GM19035 (cell line): ENCODE measurements at regions not wholly inside any gene's neighbourhood (a gene's known extent, or its start where the extent isn't known, plus 50 kb on each side); places are given as distances from the start of the nearest gene placed in this dataset.
A peak's percentile ranks its signal among the peaks of the same experiment; 100 is the strongest.
"Not testable (repeated sequence)": the region's sequence is repeated elsewhere in the genome, so short reads cannot be mapped to it uniquely, and the experiment has no call there.

Experiments used
- ATAC-seq: cut with Tn5 transposase; IDR thresholded peaks from one replicate; pipeline ENCODE4 v1.9.1; 2021; ENCODE audit not compliant: unreplicated experiment

DNA sequence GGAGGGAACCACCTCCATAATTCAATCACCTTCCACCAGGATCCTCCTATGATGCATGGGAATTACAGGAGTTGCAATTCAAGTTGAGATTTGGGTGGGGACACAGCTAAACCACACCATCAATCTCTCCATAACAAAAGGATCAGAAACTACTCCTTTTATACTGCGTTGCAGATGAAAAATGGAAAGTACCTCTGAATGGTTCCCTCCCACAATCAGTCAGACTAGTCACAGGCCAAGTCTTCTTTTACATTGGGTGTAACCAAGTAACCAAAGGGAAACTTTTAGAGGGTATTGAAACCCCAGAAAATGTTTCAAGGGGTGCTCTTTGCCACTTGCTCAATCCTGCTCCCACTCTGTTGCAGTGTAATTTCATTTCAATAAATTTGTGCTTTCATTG lies 504.3 kb upstream of the CNTN3 start:
- no peak for ATAC-seq

- no peak for ATAC-seq
Measured at GRCh38 chr3:75126556-75126955, 512.1 kb upstream of the CNTN3 start.

GRCh38 chr3:75129101-75129500 lies 514.6 kb upstream of the CNTN3 start:
- ATAC-seq: no peak

GRCh38 chr3:75136100-75136897 lies 521.8 kb upstream of the CNTN3 start:
- ATAC-seq: no peak

DNA sequence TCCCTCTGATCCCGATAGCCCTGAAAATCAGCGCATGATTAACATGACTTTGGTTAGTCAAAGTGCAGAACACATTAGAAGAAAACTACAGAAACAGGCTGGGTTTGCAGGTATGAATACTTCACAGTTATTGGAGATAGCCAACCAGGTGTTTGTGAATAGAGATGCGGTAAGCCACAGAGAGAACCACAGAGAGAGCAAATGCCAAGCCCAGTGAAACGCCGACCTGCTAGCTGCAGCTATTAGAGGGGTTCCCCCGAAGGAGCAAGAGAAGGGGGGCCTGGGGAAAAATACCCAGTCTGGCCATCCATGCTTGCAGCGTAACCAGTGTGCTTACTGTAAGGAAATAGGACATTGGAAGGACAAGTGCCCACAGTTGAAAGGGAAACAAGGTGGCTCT lies 523.9 kb upstream of the CNTN3 start:
- ATAC-seq: no peak

DNA sequence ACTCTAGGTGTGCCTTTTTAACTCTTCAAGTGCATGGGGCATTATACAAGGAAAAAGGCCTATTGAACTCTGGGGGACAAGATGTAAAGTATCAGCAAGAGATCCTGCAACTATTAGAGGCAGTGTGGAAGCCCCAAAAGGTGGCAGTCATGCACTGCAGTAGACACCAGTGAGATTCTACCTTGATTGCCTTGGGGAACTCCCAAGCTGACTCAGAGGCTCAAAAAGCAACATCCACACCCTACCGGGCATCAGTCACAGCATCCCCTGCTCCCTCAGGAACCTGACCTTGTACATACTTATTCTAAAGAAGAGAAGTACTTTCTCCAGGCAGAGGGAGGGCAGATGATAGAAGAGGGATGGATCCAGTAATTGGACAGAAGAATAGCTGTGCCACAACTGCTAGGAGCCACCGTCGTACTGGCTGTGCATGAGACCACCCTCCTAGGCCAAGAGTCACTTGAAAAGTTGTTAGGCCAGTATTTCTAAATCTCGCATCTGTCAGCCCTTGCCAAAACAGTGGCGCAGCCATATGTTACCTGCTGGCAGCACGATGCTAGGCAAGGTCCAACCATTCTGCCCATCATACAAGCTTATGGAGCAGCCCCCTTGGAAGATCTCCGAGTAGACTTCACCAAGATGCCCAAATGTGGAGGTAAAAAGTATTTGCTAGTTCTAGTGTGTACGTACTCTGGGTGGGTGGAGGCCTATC lies 523.1 kb upstream of the FRG2C start:
- no peak for ATAC-seq

DNA sequence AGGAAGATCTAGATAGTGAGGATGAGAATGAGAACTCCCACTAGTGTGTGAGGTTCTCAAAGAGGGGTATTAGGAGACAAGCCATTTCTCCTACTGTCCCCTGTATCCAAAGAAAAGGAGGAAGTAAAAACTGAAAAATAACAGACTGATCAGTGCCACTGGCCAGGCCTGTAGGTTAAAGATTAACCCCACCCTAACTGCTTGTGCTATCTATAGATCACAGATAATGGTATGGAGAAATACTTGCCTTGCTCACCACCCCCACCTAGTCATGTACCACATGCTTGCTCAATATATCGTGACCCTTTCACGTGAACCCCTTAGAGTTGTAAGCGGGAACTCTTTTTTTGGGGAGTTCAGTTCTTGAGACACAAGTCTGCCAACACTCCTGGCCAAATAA lies 519.7 kb upstream of the FRG2C start:
- ATAC-seq: no peak

GRCh38 chr3:75171630-75172230 lies 492.4 kb upstream of the FRG2C start:
- no peak for ATAC-seq

DNA sequence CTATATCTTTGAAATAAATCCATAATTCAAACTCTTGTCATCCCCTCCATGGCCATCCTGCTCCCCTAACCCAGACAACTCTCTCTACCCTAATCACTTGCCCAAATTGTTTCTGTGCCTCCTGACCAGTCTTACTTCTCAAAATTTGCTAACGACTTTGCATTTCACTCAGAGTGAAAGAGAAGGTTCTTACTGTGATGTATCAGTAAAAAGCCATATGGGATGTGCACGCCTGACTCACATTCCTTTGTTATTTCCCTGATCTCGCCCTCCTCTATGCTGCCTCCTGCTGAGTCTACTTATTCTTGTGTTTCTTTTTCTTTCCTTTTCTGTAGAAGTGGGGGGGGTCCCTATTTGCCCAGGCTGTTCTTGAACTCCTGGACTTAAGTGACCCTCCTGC lies 487.2 kb upstream of the FRG2C start:
- ATAC-seq: no peak

GRCh38 chr3:75180235-75180944 lies 483.7 kb upstream of the FRG2C start:
- ATAC-seq: peak; percentile 60

- ATAC-seq: no peak
Measured at GRCh38 chr3:75180945-75181298, 483.2 kb upstream of the FRG2C start.

DNA sequence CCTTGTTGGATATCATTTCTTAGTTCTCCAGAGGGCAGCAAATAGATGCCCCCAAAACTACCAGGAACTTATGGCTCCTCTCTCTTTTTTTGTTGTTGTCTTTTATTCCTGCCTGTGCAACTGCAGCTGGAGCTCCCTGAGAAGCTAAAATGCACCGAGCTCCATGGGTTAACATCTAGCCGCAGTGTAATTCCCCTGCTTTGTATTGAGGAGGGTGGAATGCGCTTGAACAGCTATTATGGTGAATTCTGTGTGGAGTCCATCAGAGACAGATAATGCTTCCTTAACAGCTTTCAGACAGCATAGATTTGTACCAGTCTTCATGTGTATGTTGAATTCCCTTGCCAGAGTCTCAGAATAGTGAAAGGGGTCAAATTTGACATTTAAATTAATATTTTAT lies 475.2 kb upstream of the FRG2C start:
- no peak for ATAC-seq

DNA sequence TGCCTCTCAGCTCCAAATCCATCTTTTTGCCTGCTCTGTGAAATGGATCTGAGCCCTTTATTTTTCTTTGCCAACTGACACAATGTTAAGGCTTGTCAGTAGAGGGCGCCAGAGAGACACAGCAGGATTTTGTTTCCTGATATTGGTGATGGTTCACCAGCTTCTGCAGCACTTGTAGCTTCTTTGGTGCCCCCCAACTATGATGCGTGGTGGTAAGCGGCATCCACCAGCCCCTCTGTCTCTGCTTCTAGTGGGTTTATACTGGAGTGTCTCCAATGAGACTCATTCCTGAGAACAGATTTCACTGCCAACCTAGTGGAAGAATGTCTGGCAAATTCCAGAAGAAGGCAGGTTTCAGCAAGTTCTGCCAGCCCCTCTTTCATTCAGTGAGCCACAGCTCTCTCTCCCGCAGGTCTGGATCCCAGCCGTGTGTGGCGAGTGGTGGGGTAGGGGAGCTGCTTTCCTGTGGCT lies 471.9 kb upstream of the FRG2C start:
- ATAC-seq: peak; percentile 62

GRCh38 chr3:75193797-75194196 lies 470.3 kb upstream of the FRG2C start:
- ATAC-seq: no peak

DNA sequence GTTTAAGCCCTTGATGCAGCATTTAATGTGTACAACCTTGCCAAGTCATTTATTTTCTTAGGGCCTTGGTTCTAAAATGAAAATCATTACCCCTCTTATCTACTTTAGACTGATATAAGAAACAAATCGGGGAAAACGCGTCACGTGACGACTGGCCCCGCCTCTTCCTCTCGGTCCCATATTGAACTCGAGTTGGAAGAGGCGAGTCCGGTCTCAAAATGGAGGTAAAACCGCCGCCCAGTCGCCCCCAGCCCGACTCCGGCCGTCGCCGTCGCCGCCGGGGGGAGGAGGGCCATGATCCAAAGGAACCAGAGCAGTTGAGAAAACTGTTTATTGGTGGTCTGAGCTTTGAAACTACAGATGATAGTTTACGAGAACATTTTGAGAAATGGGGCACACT lies 449.8 kb upstream of the FRG2C start:
- not testable (repeated sequence) for ATAC-seq

GRCh38 chr3:75218577-75218976 lies 445.6 kb upstream of the FRG2C start:
- no peak for ATAC-seq

- no peak for ATAC-seq
Measured at GRCh38 chr3:75220932-75221331, 443.2 kb upstream of the FRG2C start.

DNA sequence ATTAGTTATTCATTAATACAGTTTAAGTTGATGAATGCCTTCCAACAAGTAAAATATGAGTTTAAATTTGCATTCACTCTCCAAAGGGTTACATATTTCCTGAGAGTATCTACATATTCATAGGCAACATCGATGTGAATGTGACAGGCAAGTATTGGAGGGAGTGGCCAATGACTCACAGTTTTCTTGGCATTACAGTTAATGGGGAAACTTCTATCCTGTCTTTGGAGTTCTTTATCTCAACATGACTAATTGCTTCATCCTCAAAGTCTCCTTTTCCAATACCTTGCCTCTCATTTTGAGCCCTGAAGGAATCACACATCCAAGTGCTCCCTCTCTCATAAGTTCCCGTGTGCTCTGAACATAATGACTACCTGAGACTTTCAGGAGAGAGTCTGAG lies 439.7 kb upstream of the FRG2C start:
- ATAC-seq: no peak

DNA sequence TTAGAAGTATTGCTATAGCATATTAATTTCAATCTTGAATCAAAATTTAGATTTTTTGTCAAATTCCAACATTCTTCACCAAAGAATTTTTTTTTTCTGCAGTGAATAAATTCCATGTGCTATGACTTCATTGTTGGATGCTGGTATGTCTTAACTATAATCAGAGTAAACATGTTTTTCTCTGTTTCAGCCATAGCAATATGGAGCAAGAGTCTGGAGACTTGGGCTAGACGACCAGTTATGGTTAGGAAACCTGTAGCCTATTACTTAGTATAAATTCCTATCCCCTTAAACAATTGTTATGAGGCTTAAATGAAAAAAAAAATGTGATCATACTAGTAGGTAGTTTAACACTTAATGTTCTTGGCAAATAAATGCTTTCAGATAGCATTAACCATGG lies 431.9 kb upstream of the FRG2C start:
- no peak for ATAC-seq

DNA sequence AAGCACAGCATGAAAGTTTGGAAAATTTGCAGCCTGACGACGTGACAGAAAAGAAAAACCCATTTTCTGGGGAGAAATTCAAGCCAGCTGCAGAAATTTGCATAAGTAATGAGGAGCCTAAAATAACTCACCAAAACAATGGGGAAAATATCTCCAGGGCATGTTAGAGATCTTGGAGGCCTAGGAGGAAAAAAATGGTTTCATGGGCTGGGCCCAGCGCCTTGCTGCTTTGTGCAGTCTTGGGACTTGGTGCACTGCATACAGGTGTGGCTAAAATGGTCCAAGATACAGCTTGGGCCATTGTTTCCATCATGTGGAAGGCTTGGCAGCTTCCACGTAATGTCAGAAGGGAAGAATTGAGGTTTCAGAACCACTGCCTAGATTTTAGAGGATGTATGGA lies 428.5 kb upstream of the FRG2C start:
- ATAC-seq: no peak

DNA sequence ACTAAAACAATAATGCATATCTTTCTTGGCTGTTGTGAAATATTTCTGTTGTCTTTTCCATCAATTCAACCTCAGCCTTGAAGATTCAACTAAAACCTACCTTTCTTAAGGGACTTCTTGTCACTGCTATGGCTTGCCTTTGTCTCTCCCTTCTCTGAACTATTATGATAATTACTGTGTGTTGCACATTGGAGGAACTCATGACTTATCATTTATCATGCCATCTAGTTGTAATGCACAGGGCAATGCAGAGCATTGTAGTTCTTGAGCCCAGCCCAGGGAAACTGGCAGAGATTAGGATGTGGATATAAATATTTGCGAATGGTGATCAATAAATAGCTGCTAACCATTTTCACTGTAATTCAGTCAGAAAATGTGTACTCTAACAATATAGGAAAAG lies 427.1 kb upstream of the FRG2C start:
- ATAC-seq: no peak

- no peak for ATAC-seq
Measured at GRCh38 chr3:75237477-75237876, 426.7 kb upstream of the FRG2C start.
